Suprapubic skin (tissue), 4 donors: ENCODE measurements at regions not wholly inside any gene's neighbourhood (a gene's known extent, or its start where the extent isn't known, plus 50 kb on each side); places are given as distances from the start of the nearest gene placed in this dataset.

Source experiments
- CTCF ChIP-seq, 2 donors: fragments of 200-600 bp in 1 of 2; fragments of 450-650 bp in 1 of 2; sonication (generic) in 1 of 2; IDR thresholded peaks; one replicate each; pipeline ENCODE4 v1.5.1; 2016 to 2019; ENCODE audit warnings: antibody characterized with exemption in 2 of 2, mild to moderate bottlenecking in 1 of 2, moderate library complexity in 1 of 2
- POLR2A ChIP-seq, 2 donors: fragments of 450-650 bp; IDR thresholded peaks; one replicate each; pipeline ENCODE4 v1.6.1; 2017; ENCODE audit warnings: antibody characterized with exemption in 2 of 2, mild to moderate bottlenecking in 2 of 2, moderate library complexity in 2 of 2
- POLR2AphosphoS5 ChIP-seq, 3 donors: sonication (generic); formaldehyde crosslinking; IDR thresholded peaks; one replicate each; pipeline ENCODE4 v1.6.1; 2017; ENCODE audit warnings: antibody characterized with exemption in 3 of 3

- no peak for TF ChIP-seq CTCF (IDR thresholded peaks at IDR 0.05)
- TF ChIP-seq POLR2A (IDR thresholded peaks at IDR 0.05), result no peak
- no peak for TF ChIP-seq POLR2AphosphoS5 (IDR thresholded peaks at IDR 0.05)
These were observed 1108.1 kb downstream of the TSN start for GRCh38 chr2:122863532-122863931.
